ENCODE measurements at regions not wholly inside any gene's neighbourhood (a gene's known extent, or its start where the extent isn't known, plus 50 kb on each side); places are given as distances from the start of the nearest gene placed in this dataset.

DNA sequence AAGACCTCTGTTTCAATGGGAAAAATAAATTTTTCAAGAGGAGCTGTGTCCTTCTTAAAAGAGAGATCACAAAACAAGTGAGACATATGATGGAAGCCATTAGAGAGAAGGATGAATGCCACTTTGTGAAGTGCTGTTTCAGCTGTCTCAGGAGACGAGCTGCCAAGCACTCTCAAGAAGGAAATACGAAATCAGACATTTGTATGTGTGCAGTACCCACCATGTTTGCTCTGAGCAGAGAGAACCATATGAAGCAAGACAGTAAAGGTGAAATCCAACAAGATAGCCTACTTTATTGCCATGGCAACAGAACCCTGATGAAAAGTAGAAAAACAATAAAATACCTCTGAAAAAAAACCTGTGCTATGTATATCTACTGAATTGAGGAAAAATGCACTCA lies 168.1 kb downstream of the AMY1C start:
- DNase-seq (ENCODE audit: low spot score): no peak
- TF ChIP-seq CTCF (IDR thresholded peaks at IDR 0.05): no peak
- Histone ChIP-seq H3K4me3 (no peak overlapping the region), H3K27ac (no peak overlapping the region)

DNA sequence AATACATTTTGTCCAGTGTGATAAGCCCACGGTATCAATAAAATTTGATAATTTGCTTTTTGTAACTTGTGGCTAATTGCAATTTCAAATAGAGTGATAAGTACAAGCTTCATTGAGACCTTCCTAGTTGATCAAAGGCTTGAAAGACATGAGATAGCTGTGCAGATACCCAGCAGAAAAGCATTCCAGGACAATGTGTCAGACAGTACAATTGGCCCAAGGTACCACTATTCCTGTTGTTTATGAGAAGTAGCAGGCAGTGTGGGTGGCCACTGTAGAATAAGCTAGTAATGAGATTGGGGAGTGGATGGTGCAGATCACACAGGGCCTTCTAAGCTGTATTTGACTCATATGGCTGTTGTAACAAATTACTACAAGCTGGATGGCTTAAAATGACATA lies 182.2 kb downstream of the AMY1C start:
- Histone ChIP-seq H3K27ac (no peak overlapping the region), H3K4me3 (no peak overlapping the region)
- no peak for DNase-seq (ENCODE audit: low spot score)
- TF ChIP-seq CTCF (IDR thresholded peaks at IDR 0.05): no peak

- Histone ChIP-seq H3K27ac (no peak overlapping the region), H3K4me3 (no peak overlapping the region)
- no peak for DNase-seq (ENCODE audit: low spot score)
- TF ChIP-seq CTCF (IDR thresholded peaks at IDR 0.05): no peak
These were observed 188.2 kb downstream of the AMY1C start for GRCh38 chr1:103937763-103938357.

DNA sequence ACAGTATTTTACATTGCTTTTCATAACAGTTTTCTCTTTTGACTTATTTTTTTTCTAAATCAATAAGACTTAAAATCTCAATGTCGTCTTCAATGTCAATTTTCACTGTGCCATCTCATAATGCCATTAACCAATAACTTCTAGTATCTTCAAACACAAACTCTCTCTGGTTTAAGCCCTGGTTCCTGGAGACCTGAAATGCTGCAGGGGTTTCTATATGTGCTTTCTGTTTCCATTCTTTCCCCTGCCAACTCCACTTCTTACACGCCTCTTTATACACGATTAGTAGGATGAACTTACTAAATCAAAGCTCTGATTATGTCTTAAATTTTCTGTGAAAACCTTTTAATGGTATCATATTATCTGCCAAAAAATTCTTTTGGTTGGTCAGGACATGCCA lies 191.4 kb downstream of the AMY1C start:
- no peak for TF ChIP-seq CTCF (IDR thresholded peaks at IDR 0.05)
- DNase-seq (ENCODE audit: low spot score): no peak
- no peak overlapping the region for H3K27ac ChIP-seq
- H3K4me3 ChIP-seq: no peak overlapping the region

DNA sequence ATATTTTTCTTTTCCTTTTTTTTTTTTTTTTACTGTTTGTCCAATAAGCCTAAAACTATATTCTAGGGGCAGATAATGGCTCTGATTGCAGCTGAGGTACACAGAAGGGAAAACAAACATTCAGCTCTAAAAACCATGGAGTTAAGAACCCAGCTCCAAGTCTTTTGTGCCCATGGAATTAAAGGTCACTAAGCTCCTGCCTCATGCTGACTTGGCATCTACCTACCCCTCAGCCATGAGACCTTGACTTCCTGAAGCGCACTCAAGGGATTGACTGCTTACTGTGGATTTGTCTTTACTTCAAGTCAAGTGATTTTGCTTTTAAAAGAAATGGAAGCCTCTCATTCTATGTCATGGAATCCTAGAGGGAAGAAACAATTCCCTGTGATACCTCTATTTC lies 192.3 kb downstream of the AMY1C start:
- no peak for TF ChIP-seq CTCF (IDR thresholded peaks at IDR 0.05)
- Histone ChIP-seq H3K4me3 (no peak overlapping the region), H3K27ac (no peak overlapping the region)
- DNase-seq (ENCODE audit: low spot score): no peak

GRCh38 chr1:103945774-103946173 lies 196.1 kb downstream of the AMY1C start:
- no peak for DNase-seq (ENCODE audit: low spot score)
- H3K27ac ChIP-seq: no peak overlapping the region
- TF ChIP-seq CTCF (IDR thresholded peaks at IDR 0.05): no peak
- no peak overlapping the region for H3K4me3 ChIP-seq

- TF ChIP-seq CTCF (IDR thresholded peaks at IDR 0.05): no peak
- Histone ChIP-seq H3K27ac (no peak overlapping the region), H3K4me3 (no peak overlapping the region)
- no peak for DNase-seq (ENCODE audit: low spot score)
These were observed 198.8 kb downstream of the AMY1C start for GRCh38 chr1:103948526-103948925.

Data from coronary artery (tissue), 2 donors.